Mesendoderm (in vitro differentiated cells): ENCODE measurements at regions not wholly inside any gene's neighbourhood (a gene's known extent, or its start where the extent isn't known, plus 50 kb on each side); places are given as distances from the start of the nearest gene placed in this dataset.

Source experiments
- DNase-seq: peaks from one replicate; pipeline ENCODE4 v3.0.0; 2013
- H2AK5ac ChIP-seq: 2 replicates; pipeline ENCODE4 v1.6.1; 2013; ENCODE audit warnings: low read length, inconsistent platforms
- H2BK120ac ChIP-seq: 2 replicates; pipeline ENCODE4 v1.6.1; 2013; ENCODE audit warnings: low read depth, mild to moderate bottlenecking, low read length, moderate library complexity, mixed read lengths
- H2BK15ac ChIP-seq: replicated peaks from 2 replicates; pipeline ENCODE4 v1.6.1; 2013; ENCODE audit warnings: low read depth, mild to moderate bottlenecking, moderate library complexity
- H2BK5ac ChIP-seq: 2 replicates; pipeline ENCODE4 v1.6.1; 2013; ENCODE audit warnings: low read length, inconsistent platforms
- H3K18ac ChIP-seq: 2 replicates; pipeline ENCODE4 v1.6.1; 2013; ENCODE audit warnings: mild to moderate bottlenecking, low read length, mixed read lengths
- H3K23ac ChIP-seq: one replicate; pipeline ENCODE4 v1.6.1; 2013; ENCODE audit warnings: low read length
- H3K27ac ChIP-seq: 2 replicates; pipeline ENCODE4 v1.5.1; 2013; ENCODE audit warnings: low read depth, mild to moderate bottlenecking, inconsistent platforms, low read length, moderate library complexity
- H3K27me3 ChIP-seq: 2 replicates; pipeline ENCODE4 v1.6.1; 2013; ENCODE audit warnings: low read length, control low read depth, mild to moderate bottlenecking, inconsistent platforms; ENCODE audit not compliant: insufficient read depth, poor library complexity
- H3K36me3 ChIP-seq: 2 replicates; pipeline ENCODE4 v1.6.1; 2013; ENCODE audit warnings: low read length, inconsistent platforms; ENCODE audit not compliant: control insufficient read depth, insufficient read depth
- H3K4ac ChIP-seq: one replicate; pipeline ENCODE4 v1.6.1; 2013; ENCODE audit warnings: low read depth, mild to moderate bottlenecking, low read length, moderate library complexity
- H3K4me1 ChIP-seq: 2 replicates; pipeline ENCODE4 v1.6.1; 2013; ENCODE audit warnings: low read depth, low read length, inconsistent platforms; ENCODE audit not compliant: control insufficient read depth
- H3K4me2 ChIP-seq: 2 replicates; pipeline ENCODE4 v1.6.1; 2013; ENCODE audit warnings: low read length
- H3K4me3 ChIP-seq: 2 replicates; pipeline ENCODE4 v1.5.1; 2013; ENCODE audit warnings: mild to moderate bottlenecking, low read length
- H3K56ac ChIP-seq: one replicate; pipeline ENCODE4 v1.6.1; 2013; ENCODE audit warnings: low read length
- H3K79me1 ChIP-seq: 2 replicates; pipeline ENCODE4 v1.6.1; 2013; ENCODE audit warnings: low read length, inconsistent platforms
- H3K79me2 ChIP-seq: 2 replicates; pipeline ENCODE4 v1.6.1; 2013; ENCODE audit warnings: mild to moderate bottlenecking, low read length; ENCODE audit not compliant: control insufficient read depth, insufficient read depth
- H3K9ac ChIP-seq: 2 replicates; pipeline ENCODE4 v1.6.1; 2013; ENCODE audit warnings: low read length, inconsistent platforms
- H4K5ac ChIP-seq: one replicate; pipeline ENCODE4 v1.6.1; 2013; ENCODE audit warnings: low read length
- H4K8ac ChIP-seq: one replicate; pipeline ENCODE4 v1.6.1; 2013; ENCODE audit warnings: low read depth, mild to moderate bottlenecking, control low read depth, low read length, moderate library complexity
- WGBS: extraction: QIAGEN DNeasy Blood & Tissue Kit; methylation state at CpG from one replicate; pipeline ENCODE4 v1.1.7; 2013; ENCODE audit warnings: low lambda C conversion rate, missing lambda C conversion rate; ENCODE audit not compliant: insufficient coverage; ENCODE audit errors: extremely low coverage; 5-methylcytosine and 5-hydroxymethylcytosine counted together

DNA sequence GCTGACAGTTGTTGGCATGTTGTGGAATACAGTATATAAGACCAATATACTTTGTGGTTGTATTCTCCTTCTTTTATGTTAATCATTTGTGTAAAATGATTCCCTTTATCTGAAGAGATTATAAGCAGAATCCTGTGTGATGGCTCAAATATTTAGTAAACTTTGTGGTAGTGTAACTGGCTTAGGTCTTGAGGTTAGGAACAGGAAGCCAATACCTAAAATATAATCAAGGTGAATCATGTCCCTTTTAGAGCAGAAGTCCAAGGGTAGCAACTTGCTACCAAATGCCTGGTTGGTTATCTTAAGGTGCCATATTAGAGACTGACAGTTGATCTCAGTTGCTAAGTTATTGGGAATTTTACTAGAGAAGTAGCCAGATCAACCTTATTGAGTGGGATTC lies 398.5 kb upstream of the ADAMTS5 start:
- H3K4me1 ChIP-seq: peaks cover 2% of the 10 kb centered on the region
- H3K27ac ChIP-seq: no peak overlapping the region
- no peak overlapping the region for H3K4me3 ChIP-seq
- H3K36me3 ChIP-seq: no peaks in the 10 kb centered on the region
- H2BK120ac ChIP-seq: no peak overlapping the region
- H2BK15ac ChIP-seq: no peak overlapping the region
- no peak overlapping the region for H4K5ac ChIP-seq
- no peak overlapping the region for H3K4ac ChIP-seq
- H3K18ac ChIP-seq: no peak overlapping the region
- H3K79me2 ChIP-seq: no peaks in the 10 kb centered on the region
- no peak overlapping the region for H3K9ac ChIP-seq
- no peak overlapping the region for H4K8ac ChIP-seq
- no peak overlapping the region for H2AK5ac ChIP-seq
- no peak overlapping the region for H3K56ac ChIP-seq
- no peaks in the 10 kb centered on the region for H3K79me1 ChIP-seq
- no peak overlapping the region for H2BK5ac ChIP-seq
- no peaks in the 10 kb centered on the region for H3K27me3 ChIP-seq
- DNase-seq: no peak
- H3K23ac ChIP-seq: no peak overlapping the region
- H3K4me2 ChIP-seq: no peak overlapping the region

GRCh38 chr21:27363719-27364477 lies 397.0 kb upstream of the ADAMTS5 start:
- Histone ChIP-seq H4K8ac (no peak overlapping the region), H3K27me3 (no peaks in the 10 kb centered on the region), H2BK5ac (no peak overlapping the region), H3K9ac (no peak overlapping the region), H3K79me2 (no peaks in the 10 kb centered on the region), H4K5ac (no peak overlapping the region), H3K4me1 (peaks cover 2% of the 10 kb centered on the region), H3K36me3 (no peaks in the 10 kb centered on the region), H3K79me1 (no peaks in the 10 kb centered on the region), H3K27ac (no peak overlapping the region), H3K4ac (no peak overlapping the region), H3K23ac (no peak overlapping the region), H2BK120ac (no peak overlapping the region), H3K4me3 (no peak overlapping the region), H3K4me2 (no peak overlapping the region), H3K56ac (no peak overlapping the region), H3K18ac (no peak overlapping the region), H2BK15ac (no peak overlapping the region), H2AK5ac (no peak overlapping the region)
- WGBS: no CpG with 5 or more reads among the region's 3 CpGs
- no peak for DNase-seq

DNA sequence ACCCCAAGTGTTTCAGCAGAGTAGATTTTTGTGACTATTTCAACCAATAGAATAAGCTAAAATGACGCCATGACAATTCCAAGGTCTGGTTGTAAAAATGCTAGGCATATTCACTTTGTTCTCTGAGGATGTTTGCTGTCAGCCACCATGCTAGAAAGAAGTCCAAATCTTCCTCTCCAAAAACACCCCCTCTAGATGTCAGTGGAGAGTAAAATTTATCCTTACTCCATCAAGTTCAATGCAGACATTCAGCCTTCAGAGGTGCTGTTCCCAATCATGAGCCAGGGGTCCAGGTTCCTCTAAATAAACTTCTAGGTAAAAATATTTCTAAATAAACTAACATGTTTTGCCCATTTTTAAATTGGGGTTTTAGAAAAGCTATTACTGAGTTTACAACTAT lies 395.4 kb upstream of the ADAMTS5 start:
- no peaks in the 10 kb centered on the region for H3K79me2 ChIP-seq
- no peak overlapping the region for H2AK5ac ChIP-seq
- no peaks in the 10 kb centered on the region for H3K79me1 ChIP-seq
- H3K18ac ChIP-seq: no peak overlapping the region
- H3K23ac ChIP-seq: no peak overlapping the region
- H3K36me3 ChIP-seq: no peaks in the 10 kb centered on the region
- H3K9ac ChIP-seq: no peak overlapping the region
- H3K4me2 ChIP-seq: no peak overlapping the region
- no peak overlapping the region for H3K27ac ChIP-seq
- no peak overlapping the region for H4K8ac ChIP-seq
- H2BK5ac ChIP-seq: no peak overlapping the region
- no peak overlapping the region for H3K4me3 ChIP-seq
- no peak overlapping the region for H3K4ac ChIP-seq
- no peak overlapping the region for H4K5ac ChIP-seq
- no peaks in the 10 kb centered on the region for H3K27me3 ChIP-seq
- DNase-seq: peak; percentile 70
- H2BK15ac ChIP-seq: no peak overlapping the region
- H3K4me1 ChIP-seq: peaks cover 2% of the 10 kb centered on the region
- no peak overlapping the region for H3K56ac ChIP-seq
- H2BK120ac ChIP-seq: no peak overlapping the region
- WGBS: no CpG with 5 or more reads among the region's 1 CpG

GRCh38 chr21:27359141-27359540 lies 392.3 kb upstream of the ADAMTS5 start:
- no peak overlapping the region for H2BK120ac ChIP-seq
- H2BK15ac ChIP-seq: no peak overlapping the region
- H3K4ac ChIP-seq: no peak overlapping the region
- no peak overlapping the region for H2AK5ac ChIP-seq
- no peak overlapping the region for H2BK5ac ChIP-seq
- no peak overlapping the region for H3K9ac ChIP-seq
- no peak overlapping the region for H3K4me2 ChIP-seq
- no peaks in the 10 kb centered on the region for H3K79me2 ChIP-seq
- no peaks in the 10 kb centered on the region for H3K27me3 ChIP-seq
- no peaks in the 10 kb centered on the region for H3K4me1 ChIP-seq
- H3K36me3 ChIP-seq: no peaks in the 10 kb centered on the region
- H3K4me3 ChIP-seq: no peak overlapping the region
- H3K23ac ChIP-seq: no peak overlapping the region
- no peak overlapping the region for H3K18ac ChIP-seq
- no peak overlapping the region for H3K56ac ChIP-seq
- no peak overlapping the region for H4K5ac ChIP-seq
- H4K8ac ChIP-seq: no peak overlapping the region
- no peak overlapping the region for H3K27ac ChIP-seq
- DNase-seq: no peak
- no peaks in the 10 kb centered on the region for H3K79me1 ChIP-seq

- no peak overlapping the region for H3K9ac ChIP-seq
- H3K4me2 ChIP-seq: no peak overlapping the region
- no peak overlapping the region for H3K4me3 ChIP-seq
Measured at GRCh38 chr21:27352885-27353284, 386.0 kb upstream of the ADAMTS5 start.

GRCh38 chr21:27346041-27346448 lies 379.2 kb upstream of the ADAMTS5 start:
- Histone ChIP-seq H3K4me2 (no peak overlapping the region), H4K5ac (no peak overlapping the region)

More at GRCh38 chr21:27352885-27353284, 386.0 kb upstream of the ADAMTS5 start:
- Histone ChIP-seq H2BK15ac (no peak overlapping the region), H3K79me2 (no peaks in the 10 kb centered on the region), H3K27ac (no peak overlapping the region), H2BK5ac (no peak overlapping the region), H3K4ac (no peak overlapping the region), H4K8ac (no peak overlapping the region), H3K36me3 (no peaks in the 10 kb centered on the region), H3K27me3 (no peaks in the 10 kb centered on the region), H3K18ac (no peak overlapping the region), H3K23ac (no peak overlapping the region), H3K79me1 (no peaks in the 10 kb centered on the region), H2BK120ac (no peak overlapping the region), H2AK5ac (no peak overlapping the region), H3K4me1 (no peaks in the 10 kb centered on the region), H4K5ac (no peak overlapping the region), H3K56ac (no peak overlapping the region)
- DNase-seq: no peak

More at GRCh38 chr21:27346041-27346448, 379.2 kb upstream of the ADAMTS5 start:
- no peak overlapping the region for H3K4ac ChIP-seq
- H3K23ac ChIP-seq: no peak overlapping the region
- no peaks in the 10 kb centered on the region for H3K36me3 ChIP-seq
- H4K8ac ChIP-seq: no peak overlapping the region
- H3K4me1 ChIP-seq: no peaks in the 10 kb centered on the region
- no peak overlapping the region for H2BK5ac ChIP-seq
- no peak overlapping the region for H2BK15ac ChIP-seq
- no peaks in the 10 kb centered on the region for H3K79me2 ChIP-seq
- H3K18ac ChIP-seq: no peak overlapping the region
- H3K27ac ChIP-seq: no peak overlapping the region
- no peak for DNase-seq
- no peak overlapping the region for H2BK120ac ChIP-seq
- no peak overlapping the region for H2AK5ac ChIP-seq
- H3K4me3 ChIP-seq: no peak overlapping the region
- WGBS: no CpG with 5 or more reads among the region's 2 CpGs
- H3K56ac ChIP-seq: no peak overlapping the region
- no peaks in the 10 kb centered on the region for H3K27me3 ChIP-seq
- no peaks in the 10 kb centered on the region for H3K79me1 ChIP-seq
- no peak overlapping the region for H3K9ac ChIP-seq
